H9 (cell line): ENCODE measurements at regions not wholly inside any gene's neighbourhood (a gene's known extent, or its start where the extent isn't known, plus 50 kb on each side); places are given as distances from the start of the nearest gene placed in this dataset.

ENCODE experiments used
- DNase-seq: peaks from one replicate; pipeline ENCODE4 v3.0.0-alpha.2; 2017
- H2AFZ ChIP-seq: one replicate; pipeline ENCODE4 v1.6.1; 2013; ENCODE audit warnings: mild to moderate bottlenecking, low read length, control low read depth, moderate library complexity
- H2AK5ac ChIP-seq: 2 replicates; pipeline ENCODE4 v1.6.1; 2013; ENCODE audit warnings: low read length, control low read depth, mixed read lengths; ENCODE audit not compliant: insufficient read length
- H2BK120ac ChIP-seq: one replicate; pipeline ENCODE4 v1.6.1; 2013; ENCODE audit warnings: low read depth, mild to moderate bottlenecking, low read length, control low read depth, inconsistent platforms; ENCODE audit not compliant: poor library complexity, severe bottlenecking
- H2BK12ac ChIP-seq: 2 replicates; pipeline ENCODE4 v1.6.1; 2013; ENCODE audit warnings: low read length, control low read depth, mixed read lengths, low read depth; ENCODE audit not compliant: insufficient read length
- H2BK15ac ChIP-seq: 2 replicates; pipeline ENCODE4 v1.6.1; 2013; ENCODE audit warnings: low read depth, low read length, control low read depth
- H2BK20ac ChIP-seq: one replicate; pipeline ENCODE4 v1.6.1; 2013; ENCODE audit warnings: low read depth, mild to moderate bottlenecking, low read length, control low read depth, inconsistent platforms; ENCODE audit not compliant: poor library complexity, severe bottlenecking
- H2BK5ac ChIP-seq: 2 replicates; pipeline ENCODE4 v1.6.1; 2013; ENCODE audit warnings: low read length, control low read depth, mixed read lengths; ENCODE audit not compliant: insufficient read length
- H3K14ac ChIP-seq: 2 replicates; pipeline ENCODE4 v1.6.1; 2013; ENCODE audit warnings: low read length, control low read depth; ENCODE audit not compliant: insufficient read depth
- H3K18ac ChIP-seq: 2 replicates; pipeline ENCODE4 v1.6.1; 2013; ENCODE audit warnings: low read depth, mild to moderate bottlenecking, mixed read lengths, low read length, control low read depth; ENCODE audit not compliant: insufficient read length
- H3K23ac ChIP-seq: 2 replicates; pipeline ENCODE4 v1.6.1; 2013; ENCODE audit warnings: low read length, control low read depth, mixed read lengths, low read depth; ENCODE audit not compliant: insufficient read length
- H3K23me2 ChIP-seq: 2 replicates; pipeline ENCODE4 v1.6.1; 2013; ENCODE audit warnings: low read depth, mild to moderate bottlenecking, mixed read lengths, low read length, control low read depth; ENCODE audit not compliant: insufficient read length, poor library complexity, severe bottlenecking
- H3K27ac ChIP-seq: 2 replicates; pipeline ENCODE4 v1.5.1; 2013; ENCODE audit warnings: low read length, control low read depth, mixed read lengths, low read depth; ENCODE audit not compliant: insufficient read length
- H3K27me3 ChIP-seq: 2 replicates; pipeline ENCODE4 v1.6.1; 2013; ENCODE audit warnings: low read length, control low read depth, inconsistent platforms; ENCODE audit not compliant: insufficient read depth
- H3K4ac ChIP-seq: 2 replicates; pipeline ENCODE4 v1.6.1; 2013; ENCODE audit warnings: low read depth, mild to moderate bottlenecking, control low read depth, inconsistent platforms, low read length, moderate library complexity
- H3K4me1 ChIP-seq: 2 replicates; pipeline ENCODE4 v1.6.1; 2013; ENCODE audit warnings: low read length, control low read depth, inconsistent platforms; ENCODE audit not compliant: insufficient read depth
- H3K4me2 ChIP-seq: 2 replicates; pipeline ENCODE4 v1.6.1; 2013; ENCODE audit warnings: low read length, control low read depth, mixed read lengths; ENCODE audit not compliant: insufficient read length, insufficient read depth
- H3K56ac ChIP-seq: 2 replicates; pipeline ENCODE4 v1.6.1; 2013; ENCODE audit warnings: low read depth, mild to moderate bottlenecking, mixed read lengths, low read length, control low read depth; ENCODE audit not compliant: insufficient read length
- H3K79me1 ChIP-seq: 2 replicates; pipeline ENCODE4 v1.6.1; 2013; ENCODE audit warnings: low read depth, mild to moderate bottlenecking, moderate library complexity, low read length, control low read depth, inconsistent platforms; ENCODE audit not compliant: insufficient read depth, poor library complexity, severe bottlenecking
- H3K79me2 ChIP-seq: 2 replicates; pipeline ENCODE4 v1.6.1; 2013; ENCODE audit warnings: low read length, control low read depth, inconsistent platforms; ENCODE audit not compliant: insufficient read depth
- H3K9ac ChIP-seq: 2 replicates; pipeline ENCODE4 v1.6.1; 2013; ENCODE audit warnings: low read length, control low read depth, mixed read lengths; ENCODE audit not compliant: insufficient read length; ENCODE audit errors: extremely low read depth
- H3K9me3 ChIP-seq: one replicate; pipeline ENCODE4 v1.6.1; 2013; ENCODE audit warnings: low read depth, low read length, inconsistent platforms; ENCODE audit not compliant: control insufficient read depth
- H3T11ph ChIP-seq: one replicate; pipeline ENCODE4 v1.6.1; 2013; ENCODE audit warnings: mild to moderate bottlenecking, low read length, control low read depth, inconsistent platforms
- H4K20me1 ChIP-seq: one replicate; pipeline ENCODE4 v1.6.1; 2013; ENCODE audit not compliant: control insufficient read depth, insufficient read length, insufficient read depth
- H4K5ac ChIP-seq: 2 replicates; pipeline ENCODE4 v1.6.1; 2013; ENCODE audit warnings: low read depth, mild to moderate bottlenecking, mixed read lengths, low read length, control low read depth; ENCODE audit not compliant: insufficient read length
- H4K8ac ChIP-seq: replicated peaks from 2 replicates; pipeline ENCODE4 v1.6.1; 2013; ENCODE audit warnings: low read length, control low read depth, mixed read lengths, low read depth; ENCODE audit not compliant: insufficient read length
- H4K91ac ChIP-seq: 2 replicates; pipeline ENCODE4 v1.6.1; 2013; ENCODE audit warnings: low read depth, mild to moderate bottlenecking, moderate library complexity, mixed read lengths, low read length, control low read depth; ENCODE audit not compliant: insufficient read length
- H3K27ac Mint-ChIP-seq, 3 experiments: 2 replicates in 2 of 3; 3 replicates in 1 of 3; pipeline ENCODE4 v1.8.0; 2020 to 2021; ENCODE audit warnings: mixed read lengths in 3 of 3, mild to moderate bottlenecking in 1 of 3, moderate library complexity in 1 of 3
- H3K27me3 Mint-ChIP-seq: 2 replicates; pipeline ENCODE4 v1.8.0; 2021; ENCODE audit warnings: low read depth, mild to moderate bottlenecking, moderate library complexity, mixed read lengths
- H3K36me3 Mint-ChIP-seq, 3 experiments: 2 replicates in 2 of 3; 3 replicates in 1 of 3; pipeline ENCODE4 v1.8.0; 2020 to 2021; ENCODE audit warnings: low read depth in 3 of 3, mixed read lengths in 3 of 3; ENCODE audit not compliant: insufficient read depth in 1 of 3
- H3K4me1 Mint-ChIP-seq, 2 experiments: 2 replicates each; pipeline ENCODE4 v1.8.0; 2020; ENCODE audit warnings: mixed read lengths in 2 of 2
- H3K4me3 Mint-ChIP-seq, 2 experiments: 2 replicates in 1 of 2; 3 replicates in 1 of 2; pipeline ENCODE4 v1.8.0; 2020 to 2021; ENCODE audit warnings: mild to moderate bottlenecking in 2 of 2, mixed read lengths in 2 of 2, moderate library complexity in 1 of 2
- H3K9me3 Mint-ChIP-seq, 2 experiments: 2 replicates in 1 of 2; 3 replicates in 1 of 2; pipeline ENCODE4 v1.8.0; 2020; ENCODE audit warnings: mild to moderate bottlenecking in 2 of 2, mixed read lengths in 2 of 2, moderate library complexity in 1 of 2
- CTCF ChIP-seq: fragments of 200-600 bp; sonication (generic); conservative IDR thresholded peaks from 3 replicates; pipeline ENCODE4 v1.8.0; 2021; ENCODE audit warnings: antibody characterized with exemption, mild to moderate bottlenecking
- WGBS: extraction: QIAGEN DNeasy Blood & Tissue Kit; methylation state at CpG from one replicate; pipeline ENCODE4 v1.1.7; 2013; ENCODE audit warnings: missing lambda C conversion rate, low lambda C conversion rate, mixed read lengths; ENCODE audit not compliant: insufficient read length; ENCODE audit errors: extremely low coverage; 5-methylcytosine and 5-hydroxymethylcytosine counted together

- no peak overlapping the region for H3K18ac ChIP-seq
- no peak overlapping the region for H2AFZ ChIP-seq
- H3K14ac ChIP-seq, result no peak overlapping the region
- H3K4me3 Mint-ChIP-seq, result no peak overlapping the region
- no peak overlapping the region for H3K27ac ChIP-seq
- H3K4me1 ChIP-seq, result no peaks in the 10 kb centered on the region
- WGBS, result no CpG with 5 or more reads among the region's 1 CpG
- no peak overlapping the region for H3T11ph ChIP-seq
- no peaks in the 10 kb centered on the region for H3K9me3 ChIP-seq
- no peak overlapping the region for H3K9ac ChIP-seq
- no peak overlapping the region for H4K5ac ChIP-seq
- H2AK5ac ChIP-seq, result no peak overlapping the region
- H2BK5ac ChIP-seq, result no peak overlapping the region
- DNase-seq, result no peak
- no peaks in the 10 kb centered on the region for H3K79me1 ChIP-seq
- H3K56ac ChIP-seq, result no peak overlapping the region
- H3K23ac ChIP-seq, result no peak overlapping the region
- H4K8ac ChIP-seq, result no peak overlapping the region
- no peak overlapping the region for H4K91ac ChIP-seq
- H3K23me2 ChIP-seq, result no peaks in the 10 kb centered on the region
- no peak overlapping the region for H2BK120ac ChIP-seq
- H3K4me1 Mint-ChIP-seq, result 0 out of 4 replicates have a peak, but pooled peaks cover 0 to 5% of the 10 kb centered on the region in 2 experiments
- TF ChIP-seq CTCF, result no peak
- no peaks in the 10 kb centered on the region for H3K27me3 ChIP-seq
- H2BK12ac ChIP-seq, result no peak overlapping the region
- H4K20me1 ChIP-seq, result no peaks in the 10 kb centered on the region
- no peaks in the 10 kb centered on the region; a peak in 2 of 5 replicates for H3K9me3 Mint-ChIP-seq
- H3K79me2 ChIP-seq, result no peaks in the 10 kb centered on the region
- H3K4me2 ChIP-seq, result no peak overlapping the region
- H3K27ac Mint-ChIP-seq, result no peak overlapping the region
- H3K36me3 Mint-ChIP-seq, result peaks cover 0 to 2% (median 0%) of the 10 kb centered on the region in 3 experiments; a peak in 2 of 7 replicates
- no peak overlapping the region for H3K4ac ChIP-seq
- H2BK15ac ChIP-seq, result no peak overlapping the region
- no peaks in the 10 kb centered on the region for H3K27me3 Mint-ChIP-seq
- H2BK20ac ChIP-seq, result no peak overlapping the region
Measured at GRCh38 chr3:81922404-81922803, 161.0 kb upstream of the GBE1 start.
